ENCODE measurements at regions not wholly inside any gene's neighbourhood (a gene's known extent, or its start where the extent isn't known, plus 50 kb on each side); places are given as distances from the start of the nearest gene placed in this dataset.

GRCh38 chr3:30187366-30187765 is 419.0 kb upstream of the TGFBR2 start:
- BruUV-seq (replicated peaks) = no TSS peak
- Histone ChIP-seq H3K14ac (replicated peaks; ENCODE audit: low read depth, low read length) (no peak overlapping the region), H3K79me1 (ENCODE audit: low read depth in 1 of 2, low read length in 2 of 2) (no peaks in the 10 kb centered on the region), H3K9me3 (ENCODE audit: control insufficient read depth, insufficient read depth, low read length) (no peaks in the 10 kb centered on the region), H4K5ac (ENCODE audit: low read depth, low read length) (no peak overlapping the region), H3K23ac (ENCODE audit: low read depth, low read length) (no peak overlapping the region), H3K18ac (ENCODE audit: low read depth, low read length) (no peak overlapping the region), H3K56ac (ENCODE audit: extremely low read depth, insufficient read depth, low read length) (no peak overlapping the region), H4K8ac (ENCODE audit: low read depth in 2 of 2, low read length in 2 of 2) (no peak overlapping the region), H3K36me3 (ENCODE audit: control insufficient read depth, insufficient read depth, low read length) (no peaks in the 10 kb centered on the region), H3K9me1 (ENCODE audit: insufficient read depth, low read length) (no peaks in the 10 kb centered on the region), H3K27me3 (ENCODE audit: control insufficient read depth, insufficient read depth, low read length) (no peaks in the 10 kb centered on the region), H3K4me2 (ENCODE audit: low read depth, low read length) (no peak overlapping the region), H2BK15ac (ENCODE audit: low read depth, low read length) (no peak overlapping the region), H2BK5ac (ENCODE audit: low read depth, low read length, poor library complexity, severe bottlenecking) (no peak overlapping the region), H3K4me1 (ENCODE audit: control insufficient read depth, insufficient read depth, low read length) (no peaks in the 10 kb centered on the region), H4K20me1 (ENCODE audit: insufficient read depth, low read length) (no peaks in the 10 kb centered on the region), H3K9ac (ENCODE audit: low read depth, low read length) (no peak overlapping the region), H3K4ac (ENCODE audit: low read depth, low read length) (no peak overlapping the region), H2BK20ac (ENCODE audit: low read depth, low read length) (no peak overlapping the region), H2AK9ac (replicated peaks; ENCODE audit: low read depth, low read length, poor library complexity) (no peak overlapping the region), H2AK5ac (ENCODE audit: low read depth, low read length) (no peak overlapping the region), H3K27ac (ENCODE audit: insufficient read depth, low read length) (no peak overlapping the region), H4K91ac (ENCODE audit: insufficient read depth, low read depth, low read length) (no peak overlapping the region), H3K4me3 (ENCODE audit: insufficient read depth, low read depth, low read length) (no peak overlapping the region), H2BK120ac (ENCODE audit: low read depth, low read length) (no peak overlapping the region), H2AFZ (replicated peaks; ENCODE audit: low read length, poor library complexity) (no peak overlapping the region)
- CTCF ChIA-PET = no interaction called here
- ATAC-seq (ENCODE audit: low read depth) (no peak), DNase-seq (no peak)
- in situ Hi-C loops (cut with MboI; ENCODE audit: low sequenced_read_pairs) (no loop called here), intact Hi-C loops (cut with micrococcal nuclease) (no loop called here), dilution Hi-C loops (cut with HindIII; ENCODE audit: low sequenced_read_pairs, unreplicated experiment) (no loop called here)
- TF ChIP-seq USF2 (IDR thresholded peaks at IDR 0.05; ENCODE audit: low read depth, low read length) (no peak), CTCF (conservative IDR thresholded peaks at IDR 0.05; ENCODE audit: low read depth, low read length) (no peak), RAD21 (IDR thresholded peaks at IDR 0.05; ENCODE audit: low read length) (no peak), NFE2L2 (IDR thresholded peaks at IDR 0.05; ENCODE audit: low read depth, low read length) (no peak), MAZ (IDR thresholded peaks at IDR 0.05; ENCODE audit: borderline replicate concordance, low read depth, low read length) (no peak), BHLHE40 (IDR thresholded peaks at IDR 0.05; ENCODE audit: low read depth, low read length) (no peak), MAFK (IDR thresholded peaks at IDR 0.05; ENCODE audit: low read depth, low read length) (no peak), RFX5 (IDR thresholded peaks at IDR 0.05; ENCODE audit: low read depth, low read length) (no peak), FOS (IDR thresholded peaks at IDR 0.05; ENCODE audit: low read depth, low read length) (no peak), CEBPB (IDR thresholded peaks at IDR 0.05; ENCODE audit: low read depth, low read length) (no peak), RCOR1 (IDR thresholded peaks at IDR 0.05; ENCODE audit: insufficient replicate concordance, low read length) (no peak), MXI1 (IDR thresholded peaks at IDR 0.05; ENCODE audit: borderline replicate concordance, low read depth, low read length) (no peak), CHD1 (IDR thresholded peaks at IDR 0.05; ENCODE audit: low read depth, low read length) (no peak), POLR2A (IDR thresholded peaks at IDR 0.05; ENCODE audit: low read depth, low read length) (no peak), SMC3 (IDR thresholded peaks at IDR 0.05; ENCODE audit: low read depth, low read length) (no peak)
- TF ChIP-seq, protein P1, sequence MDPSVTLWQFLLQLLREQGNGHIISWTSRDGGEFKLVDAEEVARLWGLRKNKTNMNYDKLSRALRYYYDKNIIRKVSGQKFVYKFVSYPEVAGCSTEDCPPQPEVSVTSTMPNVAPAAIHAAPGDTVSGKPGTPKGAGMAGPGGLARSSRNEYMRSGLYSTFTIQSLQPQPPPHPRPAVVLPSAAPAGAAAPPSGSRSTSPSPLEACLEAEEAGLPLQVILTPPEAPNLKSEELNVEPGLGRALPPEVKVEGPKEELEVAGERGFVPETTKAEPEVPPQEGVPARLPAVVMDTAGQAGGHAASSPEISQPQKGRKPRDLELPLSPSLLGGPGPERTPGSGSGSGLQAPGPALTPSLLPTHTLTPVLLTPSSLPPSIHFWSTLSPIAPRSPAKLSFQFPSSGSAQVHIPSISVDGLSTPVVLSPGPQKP (IDR thresholded peaks at IDR 0.05; ENCODE audit: borderline replicate concordance, low read depth, low read length) = no peak
- POLR2A ChIA-PET (ENCODE audit: unreplicated experiment) = no interaction called here
- no CpG with 5 or more reads among the region's 2 CpGs for WGBS, 2 experiments (ENCODE audit: extremely low coverage in 2 of 2, insufficient read length in 1 of 2)

Data from IMR-90 (cell line).